Naive thymus-derived CD4-positive, alpha-beta T cell (primary cell): ENCODE measurements at regions not wholly inside any gene's neighbourhood (a gene's known extent, or its start where the extent isn't known, plus 50 kb on each side); places are given as distances from the start of the nearest gene placed in this dataset.
"Not testable (repeated sequence)": the region's sequence is repeated elsewhere in the genome, so short reads cannot be mapped to it uniquely, and the experiment has no call there.

Experiments used
- ATAC-seq: fragments of 150-1000 bp; cut with Tn5 transposase; 2 replicates; pipeline ENCODE4 v1.10.0; 2021; ENCODE audit warnings: mild to moderate bottlenecking, moderate library complexity
- CTCF ChIA-PET: fragments of 350-600 bp; sonication (Branson Sonifier 250); formaldehyde crosslinking; loops from one replicate; lab custom pipeline; 2021; ENCODE audit warnings: antibody characterized with exemption; lab: Charles Lee
- POLR2A ChIA-PET: fragments of 350-600 bp; sonication (Branson Sonifier 250); formaldehyde crosslinking; loops from one replicate; lab custom pipeline; 2021; ENCODE audit warnings: antibody characterized with exemption, inconsistent platforms; lab: Charles Lee
- DNase-seq, 9 donors: peaks; one replicate each; pipeline versions ENCODE4 v3.0.0 to v3.0.0-alpha.2; 2020 to 2022; ENCODE audit warnings: mixed read lengths in 1 of 9
- H3K27ac ChIP-seq: one replicate; pipeline ENCODE4 v1.7.0; 2013; ENCODE audit warnings: mild to moderate bottlenecking, low read depth, low read length, moderate library complexity
- H3K27me3 ChIP-seq, 2 donors: one replicate each; pipeline ENCODE4 v1.7.0; 2013; ENCODE audit warnings: low read length in 2 of 2, mild to moderate bottlenecking in 2 of 2, moderate library complexity in 2 of 2; ENCODE audit not compliant: control insufficient read depth in 2 of 2, insufficient read depth in 2 of 2
- H3K36me3 ChIP-seq, 3 experiments: 1 replicate in 2 of 3; 2 replicates in 1 of 3; pipeline ENCODE4 v1.7.0; 2013; ENCODE audit warnings: low read length in 3 of 3, mild to moderate bottlenecking in 3 of 3, moderate library complexity in 1 of 3; ENCODE audit not compliant: insufficient read depth in 3 of 3, control insufficient read depth in 2 of 3
- H3K4me1 ChIP-seq, 2 donors: one replicate each; pipeline ENCODE4 v1.7.0; 2013; ENCODE audit warnings: low read length in 2 of 2, mild to moderate bottlenecking in 2 of 2, moderate library complexity in 1 of 2; ENCODE audit not compliant: control insufficient read depth in 2 of 2, insufficient read depth in 2 of 2
- H3K4me3 ChIP-seq: 2 replicates; pipeline ENCODE4 v1.7.0; 2013; ENCODE audit warnings: mild to moderate bottlenecking, low read length
- H3K9me3 ChIP-seq, 3 experiments: 1 replicate in 2 of 3; 2 replicates in 1 of 3; pipeline ENCODE4 v1.7.0; 2013; ENCODE audit warnings: low read length in 3 of 3; ENCODE audit not compliant: control insufficient read depth in 2 of 3
- H3K27ac Mint-ChIP-seq, 9 donors: one replicate each; pipeline ENCODE4 v1.8.0; 2020 to 2022; ENCODE audit warnings: mixed read lengths in 9 of 9, mild to moderate bottlenecking in 8 of 9, moderate library complexity in 5 of 9, inconsistent platforms in 2 of 9
- H3K27me3 Mint-ChIP-seq, 5 donors: one replicate each; pipeline ENCODE4 v1.8.0; 2021 to 2022; ENCODE audit warnings: mixed read lengths in 5 of 5, mild to moderate bottlenecking in 1 of 5
- H3K36me3 Mint-ChIP-seq, 5 donors: one replicate each; pipeline ENCODE4 v1.8.0; 2020 to 2022; ENCODE audit warnings: mixed read lengths in 5 of 5, mild to moderate bottlenecking in 3 of 5, inconsistent platforms in 1 of 5
- H3K4me1 Mint-ChIP-seq, 7 donors: one replicate each; pipeline ENCODE4 v1.8.0; 2020 to 2022; ENCODE audit warnings: mixed read lengths in 7 of 7, mild to moderate bottlenecking in 3 of 7, inconsistent platforms in 1 of 7
- H3K4me3 Mint-ChIP-seq, 10 donors: one replicate each; pipeline ENCODE4 v1.8.0; 2020 to 2022; ENCODE audit warnings: mild to moderate bottlenecking in 10 of 10, mixed read lengths in 10 of 10, moderate library complexity in 6 of 10, inconsistent platforms in 2 of 10
- H3K9me3 Mint-ChIP-seq, 11 donors: one replicate each; pipeline ENCODE4 v1.8.0; 2020 to 2022; ENCODE audit warnings: mixed read lengths in 11 of 11, mild to moderate bottlenecking in 4 of 11, inconsistent platforms in 1 of 11, moderate library complexity in 1 of 11
- intact Hi-C, 2 donors: fragments of 100-400 bp; cut with micrococcal nuclease; formaldehyde crosslinking; loops; one replicate each; pipeline ENCODE4 v1.15.1; 2023

- Mint-ChIP-seq H3K27me3 (peaks cover 0 to 17% (median 9%) of the 10 kb centered on the region in 5 donors), H3K4me1 (peaks cover 0 to 9% (median 0%) of the 10 kb centered on the region in 7 donors), H3K4me3 (no peak overlapping the region), H3K36me3 (no peaks in the 10 kb centered on the region), H3K27ac (no peak overlapping the region), H3K9me3 (peaks cover 0 to 10% (median under 1%) of the 10 kb centered on the region in 11 donors)
- no peaks in the 10 kb centered on the region for H3K36me3 ChIP-seq
- no peaks in the 10 kb centered on the region for H3K9me3 ChIP-seq
- no peaks in the 10 kb centered on the region for H3K4me1 ChIP-seq
- ChIA-PET CTCF (no interaction called here), POLR2A (no interaction called here)
- no peak overlapping the region for H3K4me3 ChIP-seq
- no peak overlapping the region for H3K27ac ChIP-seq
- H3K27me3 ChIP-seq: no peaks in the 10 kb centered on the region
- intact Hi-C loops: no loop called here
- no peak for DNase-seq
- ATAC-seq: no peak
These were observed 438.3 kb downstream of the DIRAS2 start for GRCh38 chr9:90204128-90204831.

- H3K9me3 ChIP-seq, H3K4me1 Mint-ChIP-seq, POLR2A ChIA-PET, H3K9me3 Mint-ChIP-seq, H3K27ac Mint-ChIP-seq, H3K4me3 ChIP-seq, H3K36me3 ChIP-seq, CTCF ChIA-PET, ATAC-seq, H3K4me3 Mint-ChIP-seq, H3K27me3 ChIP-seq, H3K4me1 ChIP-seq, H3K36me3 Mint-ChIP-seq, DNase-seq, intact Hi-C loops, H3K27ac ChIP-seq: not testable (repeated sequence)
- H3K27me3 Mint-ChIP-seq: peaks cover 0 to 34% (median 13%) of the 10 kb centered on the region in 5 donors
These were observed 429.6 kb downstream of the DIRAS2 start for GRCh38 chr9:90213045-90213444.

- ChIA-PET CTCF (no interaction called here), POLR2A (no interaction called here)
- Mint-ChIP-seq H3K36me3 (no peaks in the 10 kb centered on the region), H3K9me3 (peaks cover 0 to 3% (median 0%) of the 10 kb centered on the region in 11 donors), H3K27ac (no peak overlapping the region), H3K4me1 (peaks cover 0 to 8% (median 3%) of the 10 kb centered on the region in 7 donors), H3K4me3 (no peak overlapping the region), H3K27me3 (peaks cover 0 to 31% (median 12%) of the 10 kb centered on the region in 5 donors)
- intact Hi-C loops: loop anchor here (1.0 to 2.0 kb wide), 2 partner anchors 77 to 617 kb away; no protein-coding TSS in a partner anchor
- Histone ChIP-seq H3K36me3 (no peaks in the 10 kb centered on the region), H3K27me3 (no peaks in the 10 kb centered on the region), H3K4me1 (no peaks in the 10 kb centered on the region), H3K27ac (no peak overlapping the region), H3K9me3 (no peaks in the 10 kb centered on the region), H3K4me3 (no peak overlapping the region)
- DNase-seq (peak in 5 of 9 donors; percentile 14 to 33 (median 19)), ATAC-seq (peak; percentile 61)
These were observed 423.0 kb downstream of the DIRAS2 start for GRCh38 chr9:90219548-90220118.

GRCh38 chr9:90221899-90222298 lies 420.7 kb downstream of the DIRAS2 start:
- Mint-ChIP-seq H3K4me1 (peaks cover 0 to 15% (median 3%) of the 10 kb centered on the region in 7 donors), H3K27me3 (peaks cover 0 to 19% (median 12%) of the 10 kb centered on the region in 5 donors)
- intact Hi-C loops, CTCF ChIA-PET, H3K36me3 Mint-ChIP-seq, H3K9me3 ChIP-seq, H3K9me3 Mint-ChIP-seq, H3K36me3 ChIP-seq, H3K27ac ChIP-seq, H3K27ac Mint-ChIP-seq, POLR2A ChIA-PET, H3K27me3 ChIP-seq, H3K4me3 ChIP-seq, H3K4me3 Mint-ChIP-seq, ATAC-seq, DNase-seq, H3K4me1 ChIP-seq: not testable (repeated sequence)

GRCh38 chr9:90226839-90227338 lies 415.7 kb downstream of the DIRAS2 start:
- POLR2A ChIA-PET, H3K36me3 Mint-ChIP-seq, H3K9me3 Mint-ChIP-seq, H3K27me3 ChIP-seq, H3K4me1 ChIP-seq, H3K4me3 Mint-ChIP-seq, ATAC-seq, H3K9me3 ChIP-seq, H3K36me3 ChIP-seq, H3K27me3 Mint-ChIP-seq, H3K4me3 ChIP-seq, H3K4me1 Mint-ChIP-seq, H3K27ac ChIP-seq: not testable (repeated sequence)
- CTCF ChIA-PET: interaction anchor here (1.2 to 1.7 kb wide), 2 partner anchors 84 to 644 kb away, joined by 3 to 8 read pairs; no protein-coding TSS in a partner anchor
- peak overlapping the region in 1 of 9 donors; percentile 10 for H3K27ac Mint-ChIP-seq
- DNase-seq: peak; percentile 13 to 64 (median 55)
- intact Hi-C loops: loop anchor here (1.0 to 5.0 kb wide), 5 partner anchors 85 to 644 kb away; no protein-coding TSS in a partner anchor

GRCh38 chr9:90233081-90233480 lies 409.5 kb downstream of the DIRAS2 start:
- H3K4me1 ChIP-seq, H3K9me3 Mint-ChIP-seq, DNase-seq, POLR2A ChIA-PET, H3K36me3 Mint-ChIP-seq, H3K27ac ChIP-seq, H3K4me3 Mint-ChIP-seq, CTCF ChIA-PET, intact Hi-C loops, ATAC-seq, H3K27me3 Mint-ChIP-seq, H3K36me3 ChIP-seq, H3K27me3 ChIP-seq, H3K9me3 ChIP-seq, H3K4me1 Mint-ChIP-seq, H3K4me3 ChIP-seq, H3K27ac Mint-ChIP-seq: not testable (repeated sequence)
